DOHH2 (cell line): ENCODE measurements at regions not wholly inside any gene's neighbourhood (a gene's known extent, or its start where the extent isn't known, plus 50 kb on each side); places are given as distances from the start of the nearest gene placed in this dataset.
A peak's percentile ranks its signal among the peaks of the same experiment; 100 is the strongest.
"Not testable (repeated sequence)": the region's sequence is repeated elsewhere in the genome, so short reads cannot be mapped to it uniquely, and the experiment has no call there.

Experiments used
- H3F3A ChIP-seq: fragments of 200-600 bp; sonication (generic), shearing (Covaris generic); 2 replicates; pipeline ENCODE4 v1.6.0; 2016; ENCODE audit warnings: antibody characterized with exemption, mild to moderate bottlenecking; ENCODE audit not compliant: control insufficient read depth, insufficient read depth
- H3K27ac ChIP-seq: fragments of 200-600 bp; sonication (generic); 2 replicates; pipeline ENCODE4 v1.5.1; 2014; ENCODE audit warnings: low read depth, mild to moderate bottlenecking, low read length, moderate library complexity
- H3K27me3 ChIP-seq: fragments of 200-600 bp; sonication (generic); 2 replicates; pipeline ENCODE4 v1.6.1; 2014; ENCODE audit warnings: mild to moderate bottlenecking, low read length, mixed read lengths; ENCODE audit not compliant: control insufficient read depth
- H3K36me3 ChIP-seq: fragments of 200-600 bp; sonication (generic); 2 replicates; pipeline ENCODE4 v1.6.1; 2014; ENCODE audit warnings: mild to moderate bottlenecking, low read length, moderate library complexity, mixed read lengths; ENCODE audit not compliant: control insufficient read depth
- H3K4me1 ChIP-seq: fragments of 200-600 bp; sonication (generic); 2 replicates; pipeline ENCODE4 v1.6.1; 2014; ENCODE audit warnings: mild to moderate bottlenecking, low read length, mixed read lengths; ENCODE audit not compliant: control insufficient read depth
- H3K4me2 ChIP-seq: fragments of 200-600 bp; sonication (generic); 2 replicates; pipeline ENCODE4 v1.6.0; 2014; ENCODE audit warnings: mild to moderate bottlenecking, low read length, moderate library complexity
- H3K4me3 ChIP-seq: fragments of 200-600 bp; sonication (generic); 2 replicates; pipeline ENCODE4 v1.5.1; 2014; ENCODE audit warnings: mild to moderate bottlenecking, low read length, mixed read lengths
- H3K79me2 ChIP-seq: fragments of 200-600 bp; sonication (generic); 2 replicates; pipeline ENCODE4 v1.6.1; 2014; ENCODE audit warnings: mild to moderate bottlenecking, low read length, mixed read lengths; ENCODE audit not compliant: control insufficient read depth
- H3K9me2 ChIP-seq: fragments of 200-600 bp; sonication (generic); replicated peaks from 2 replicates; pipeline ENCODE4 v1.6.1; 2014; ENCODE audit warnings: mild to moderate bottlenecking, low read length, mixed read lengths; ENCODE audit not compliant: control insufficient read depth
- H3K9me3 ChIP-seq: fragments of 200-600 bp; sonication (generic); 2 replicates; pipeline ENCODE4 v1.6.1; 2014; ENCODE audit warnings: antibody characterized with exemption, low read length, mixed read lengths; ENCODE audit not compliant: control insufficient read depth, insufficient read depth
- H4K20me1 ChIP-seq: fragments of 200-600 bp; sonication (generic); 2 replicates; pipeline ENCODE4 v1.6.0; 2014; ENCODE audit warnings: low read depth, mild to moderate bottlenecking, antibody characterized with exemption, low read length, moderate library complexity; ENCODE audit not compliant: control insufficient read depth, insufficient read depth
- CTCF ChIP-seq: fragments of 200-600 bp; sonication (generic); IDR thresholded peaks from one replicate; pipeline ENCODE4 v1.5.1; 2014; ENCODE audit warnings: antibody characterized with exemption, mild to moderate bottlenecking, low read depth, low read length; ENCODE audit not compliant: poor library complexity, severe bottlenecking
- EZH2phosphoT487 ChIP-seq: fragments of 200-600 bp; sonication (generic); IDR thresholded peaks from 2 replicates; pipeline ENCODE4 v1.6.1; 2017; ENCODE audit warnings: borderline replicate concordance, mild to moderate bottlenecking, antibody characterized with exemption, low read length, moderate library complexity, mixed read lengths

- H3K36me3 ChIP-seq, result no peaks in the 10 kb centered on the region
- no peaks in the 10 kb centered on the region for H3K9me2 ChIP-seq
- no peaks in the 10 kb centered on the region for H3K27me3 ChIP-seq
- no peak overlapping the region for H3K27ac ChIP-seq
- no peaks in the 10 kb centered on the region for H3F3A ChIP-seq
- H3K4me1 ChIP-seq, result peaks cover 13% of the 10 kb centered on the region
- H3K9me3 ChIP-seq, result no peaks in the 10 kb centered on the region
- no peak for TF ChIP-seq EZH2phosphoT487
- TF ChIP-seq CTCF, result no peak
- no peaks in the 10 kb centered on the region for H4K20me1 ChIP-seq
- peak overlapping the region; percentile 23 for H3K4me2 ChIP-seq
- 0 out of 2 replicates have a peak overlapping the region, but pooled peaks have one; percentile 15 for H3K4me3 ChIP-seq
- H3K79me2 ChIP-seq, result no peaks in the 10 kb centered on the region
Measured at GRCh38 chr2:429575-430254, 141.8 kb upstream of the ALKAL2 start.

GRCh38 chr2:429142-429541, 141.3 kb upstream of the ALKAL2 start:
- H3K9me3 ChIP-seq, result no peaks in the 10 kb centered on the region
- no peaks in the 10 kb centered on the region for H3K9me2 ChIP-seq
- no peaks in the 10 kb centered on the region for H3K79me2 ChIP-seq
- H3K4me2 ChIP-seq, result no peak overlapping the region
- H3K27me3 ChIP-seq, result no peaks in the 10 kb centered on the region
- H3K4me1 ChIP-seq, result peaks cover 13% of the 10 kb centered on the region
- no peak for TF ChIP-seq CTCF
- no peak for TF ChIP-seq EZH2phosphoT487
- no peaks in the 10 kb centered on the region for H3K36me3 ChIP-seq
- no peaks in the 10 kb centered on the region for H3F3A ChIP-seq
- H3K4me3 ChIP-seq, result no peak overlapping the region
- no peak overlapping the region for H3K27ac ChIP-seq
- no peaks in the 10 kb centered on the region for H4K20me1 ChIP-seq

- TF ChIP-seq CTCF (no peak), EZH2phosphoT487 (no peak)
- H3K9me2 ChIP-seq, result no peaks in the 10 kb centered on the region
- H3K36me3 ChIP-seq, result no peaks in the 10 kb centered on the region
Measured at GRCh38 chr2:428591-428990, 140.7 kb upstream of the ALKAL2 start.

GRCh38 chr2:426696-427095, 138.8 kb upstream of the ALKAL2 start:
- not testable (repeated sequence) for H3K9me2 ChIP-seq, H3K36me3 ChIP-seq, H3K27ac ChIP-seq, H3K9me3 ChIP-seq, H3F3A ChIP-seq, H3K27me3 ChIP-seq, H3K4me3 ChIP-seq, H3K4me2 ChIP-seq, H3K79me2 ChIP-seq, H4K20me1 ChIP-seq
- peaks cover 13% of the 10 kb centered on the region for H3K4me1 ChIP-seq

More at GRCh38 chr2:428591-428990, 140.7 kb upstream of the ALKAL2 start:
- Histone ChIP-seq H3K4me3 (no peak overlapping the region), H3K79me2 (no peaks in the 10 kb centered on the region), H3K4me1 (peaks cover 13% of the 10 kb centered on the region), H3K27me3 (no peaks in the 10 kb centered on the region), H3F3A (no peaks in the 10 kb centered on the region), H3K9me3 (no peaks in the 10 kb centered on the region), H4K20me1 (no peaks in the 10 kb centered on the region), H3K4me2 (no peak overlapping the region), H3K27ac (no peak overlapping the region)
